GM12873 (cell line): ENCODE measurements at regions not wholly inside any gene's neighbourhood (a gene's known extent, or its start where the extent isn't known, plus 50 kb on each side); places are given as distances from the start of the nearest gene placed in this dataset.

ENCODE experiments used
- TF ChIP-seq, protein P1 (sequence below): IDR thresholded peaks from 2 replicates; pipeline ENCODE4 v1.5.1; 2012; ENCODE audit warnings: low read depth, mild to moderate bottlenecking, moderate library complexity, low read length, control low read depth; ENCODE audit not compliant: insufficient read depth; ENCODE audit errors: missing control alignments

DNA sequence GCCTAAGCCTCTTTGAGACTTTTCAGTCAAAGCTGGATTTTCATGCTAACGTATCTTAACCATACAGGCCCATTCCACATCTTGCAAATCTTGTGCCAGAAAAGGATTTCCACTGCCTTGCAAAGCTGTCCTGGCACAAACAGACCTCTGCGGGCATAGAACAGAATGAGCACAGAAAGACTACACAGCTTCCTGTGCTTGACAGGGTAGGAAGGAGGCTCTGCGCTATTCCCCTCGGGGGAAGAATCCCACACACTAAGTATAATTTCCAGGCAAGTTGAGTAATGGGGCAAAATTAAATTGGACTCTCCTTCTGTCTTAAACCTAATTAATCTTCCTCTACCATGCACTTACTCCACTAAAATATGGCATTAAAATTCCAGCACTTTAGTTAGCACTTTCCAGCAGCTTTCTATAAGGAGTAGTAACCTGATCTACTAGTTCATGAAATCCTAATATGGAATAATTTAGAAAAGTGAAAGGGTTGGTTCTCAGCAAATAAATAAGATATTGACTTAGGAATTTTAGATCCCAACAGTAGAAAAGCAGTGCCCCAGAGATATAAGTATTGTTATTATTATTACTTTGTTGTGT, 532.1 kb upstream of the JAG1 start:
- TF ChIP-seq, protein P1, sequence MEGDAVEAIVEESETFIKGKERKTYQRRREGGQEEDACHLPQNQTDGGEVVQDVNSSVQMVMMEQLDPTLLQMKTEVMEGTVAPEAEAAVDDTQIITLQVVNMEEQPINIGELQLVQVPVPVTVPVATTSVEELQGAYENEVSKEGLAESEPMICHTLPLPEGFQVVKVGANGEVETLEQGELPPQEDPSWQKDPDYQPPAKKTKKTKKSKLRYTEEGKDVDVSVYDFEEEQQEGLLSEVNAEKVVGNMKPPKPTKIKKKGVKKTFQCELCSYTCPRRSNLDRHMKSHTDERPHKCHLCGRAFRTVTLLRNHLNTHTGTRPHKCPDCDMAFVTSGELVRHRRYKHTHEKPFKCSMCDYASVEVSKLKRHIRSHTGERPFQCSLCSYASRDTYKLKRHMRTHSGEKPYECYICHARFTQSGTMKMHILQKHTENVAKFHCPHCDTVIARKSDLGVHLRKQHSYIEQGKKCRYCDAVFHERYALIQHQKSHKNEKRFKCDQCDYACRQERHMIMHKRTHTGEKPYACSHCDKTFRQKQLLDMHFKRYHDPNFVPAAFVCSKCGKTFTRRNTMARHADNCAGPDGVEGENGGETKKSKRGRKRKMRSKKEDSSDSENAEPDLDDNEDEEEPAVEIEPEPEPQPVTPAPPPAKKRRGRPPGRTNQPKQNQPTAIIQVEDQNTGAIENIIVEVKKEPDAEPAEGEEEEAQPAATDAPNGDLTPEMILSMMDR = no peak

DNA sequence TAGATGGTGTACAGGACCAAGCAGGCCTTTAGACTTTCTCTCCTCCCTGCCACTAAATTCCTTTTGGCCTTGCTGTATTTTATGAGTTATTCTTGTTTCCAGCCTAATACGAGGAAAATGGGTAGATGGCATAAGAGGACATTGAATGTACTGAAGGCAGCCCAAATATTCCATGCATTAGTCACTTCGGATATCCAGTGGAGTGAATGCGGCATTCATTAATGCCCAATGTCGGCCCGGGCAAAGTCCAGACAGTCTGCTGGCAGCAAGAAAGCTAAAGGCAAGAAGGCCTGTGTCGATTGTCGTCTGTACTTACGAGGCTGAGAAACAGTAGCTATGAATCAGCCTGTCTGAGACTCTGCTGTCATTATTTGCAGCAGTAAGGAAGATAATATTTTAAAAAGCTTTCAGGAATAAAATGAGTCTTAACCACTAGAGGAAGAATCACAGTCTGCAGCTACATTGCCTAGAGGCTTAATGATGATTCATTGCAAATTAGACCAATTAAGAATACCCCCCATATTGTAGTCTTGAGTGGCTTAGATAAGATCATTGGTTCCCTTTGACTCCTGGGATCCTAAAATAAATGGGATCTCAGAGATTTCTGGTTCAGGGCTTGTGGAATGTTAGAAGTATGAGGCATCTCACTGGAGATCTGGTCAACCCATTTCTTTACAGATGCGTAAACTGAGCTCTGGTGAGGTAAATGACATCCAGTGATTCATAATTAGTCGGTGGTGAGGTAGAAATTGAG, 534.1 kb upstream of the JAG1 start:
- TF ChIP-seq, protein P1 = no peak

DNA sequence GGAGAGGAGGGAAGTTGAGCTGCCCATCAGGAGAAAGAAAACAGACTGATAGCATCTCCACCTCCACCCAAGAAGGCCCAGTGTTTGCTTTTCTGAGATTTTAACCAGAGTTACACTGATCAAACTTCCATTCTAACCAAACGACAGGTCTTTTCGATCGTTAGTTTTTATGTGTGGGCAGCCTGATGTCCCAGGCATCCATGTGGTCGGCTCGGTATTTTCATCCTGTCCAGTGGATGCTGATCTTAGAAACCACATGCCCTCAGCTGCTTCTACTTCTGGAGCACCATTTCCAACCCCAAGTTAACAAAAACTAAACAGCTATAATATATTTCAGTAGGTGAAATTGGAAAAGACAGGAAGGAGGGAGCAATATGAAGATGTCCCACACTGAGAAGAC, 536.8 kb upstream of the JAG1 start:
- TF ChIP-seq, protein P1 = no peak

DNA sequence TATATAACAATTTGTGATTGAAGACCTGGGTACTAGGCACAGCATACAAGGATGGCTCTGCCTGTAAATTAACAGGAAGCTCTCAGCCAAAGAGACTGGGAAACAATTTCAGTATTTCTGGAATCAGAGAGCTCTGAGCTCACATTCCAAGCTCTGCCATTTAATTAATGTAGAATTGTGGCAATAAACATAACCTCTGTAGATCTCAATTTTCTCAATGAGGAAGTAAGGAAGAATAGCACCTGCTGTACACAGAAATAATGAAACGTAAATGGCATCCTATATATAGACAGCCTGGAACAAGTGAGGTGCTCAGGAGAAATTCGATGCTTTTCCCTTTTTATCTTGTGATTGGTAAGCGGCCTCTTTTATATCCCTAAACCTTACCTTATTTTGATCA, 538.5 kb upstream of the JAG1 start:
- TF ChIP-seq, protein P1 = no peak

DNA sequence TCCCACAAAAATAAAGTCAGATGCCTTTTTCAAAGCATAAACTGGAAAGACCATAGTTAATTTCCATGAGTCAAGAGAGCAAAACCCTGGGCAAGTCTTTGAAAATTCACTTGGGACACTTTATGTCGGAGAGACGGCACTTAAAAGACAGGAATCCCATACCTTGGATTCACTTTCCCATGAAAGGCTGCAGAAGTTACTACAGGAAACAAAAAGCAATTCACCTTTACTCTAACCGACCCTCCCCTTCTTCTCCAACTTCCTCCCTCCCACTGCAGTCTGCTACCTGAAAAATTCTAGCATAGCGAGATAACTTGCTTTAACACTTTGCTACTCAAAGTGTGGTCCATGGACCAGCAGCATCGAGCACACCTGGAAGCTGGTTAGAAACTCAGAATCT, 539.1 kb upstream of the JAG1 start:
- TF ChIP-seq, protein P1 = no peak

DNA sequence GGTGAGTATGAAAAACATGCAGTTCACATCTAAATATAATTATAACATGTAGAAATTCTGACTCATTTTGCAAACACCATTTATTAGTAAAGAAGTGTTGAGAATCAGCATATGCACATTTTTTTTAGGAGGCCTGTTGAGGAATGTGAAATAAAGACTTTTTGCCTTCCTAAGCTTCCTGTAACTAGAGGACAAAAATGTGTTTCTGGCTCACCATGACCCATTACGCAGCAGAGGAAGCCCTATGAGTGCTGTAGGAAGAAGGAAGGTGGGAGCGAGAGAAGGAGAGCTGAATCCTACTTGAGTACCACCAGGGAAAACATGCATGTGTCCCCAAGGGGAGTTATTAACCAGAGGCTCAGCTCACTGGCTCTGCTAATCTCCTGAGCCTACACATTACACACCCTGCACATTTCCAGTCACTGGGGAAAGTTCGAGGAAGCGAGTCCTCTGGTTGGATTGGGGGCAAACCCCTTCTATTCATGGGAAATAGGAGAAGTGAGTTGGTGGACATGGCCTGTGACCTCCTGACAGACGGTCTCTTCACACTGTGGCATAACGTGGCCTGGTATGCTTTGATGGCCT, 540.5 kb upstream of the JAG1 start:
- TF ChIP-seq, protein P1 = no peak
